DMS53 treated with DMSO at 0.1 percent for 48 hours (cell line): ENCODE measurements at regions not wholly inside any gene's neighbourhood (a gene's known extent, or its start where the extent isn't known, plus 50 kb on each side); places are given as distances from the start of the nearest gene placed in this dataset.

Experiments
- DNase-seq: peaks from one replicate; lab custom pipeline; 2025; ENCODE audit not compliant: unreplicated experiment; lab: John Stamatoyannopoulos, UW

- no peak for DNase-seq
Observed at GRCh38 chr3:186487819-186488218, 56.4 kb downstream of the CRYGS start.

GRCh38 chr3:186487037-186487436 lies 57.1 kb downstream of the CRYGS start:
- no peak for DNase-seq

- no peak for DNase-seq
Observed at GRCh38 chr3:186483611-186484340, 60.4 kb downstream of the CRYGS start.

GRCh38 chr3:186481526-186481925 lies 62.7 kb downstream of the CRYGS start:
- DNase-seq, result no peak

- DNase-seq, result no peak
Observed at GRCh38 chr3:186477876-186478275, 66.3 kb downstream of the CRYGS start.

GRCh38 chr3:186477033-186477432 lies 67.1 kb downstream of the CRYGS start:
- DNase-seq, result no peak

GRCh38 chr3:186476541-186476940 lies 67.6 kb downstream of the CRYGS start:
- DNase-seq, result no peak

GRCh38 chr3:186476044-186476468 lies 68.1 kb downstream of the CRYGS start:
- no peak for DNase-seq

- DNase-seq, result no peak
Observed at GRCh38 chr3:186473166-186473565, 71.0 kb downstream of the CRYGS start.

- DNase-seq, result no peak
Observed at GRCh38 chr3:186472456-186473008, 71.6 kb downstream of the CRYGS start.

- no peak for DNase-seq
Observed at GRCh38 chr3:186471771-186472170, 72.4 kb downstream of the CRYGS start.

GRCh38 chr3:186469525-186469924 lies 74.7 kb downstream of the CRYGS start:
- DNase-seq, result no peak

GRCh38 chr3:186467969-186468368 lies 76.2 kb downstream of the CRYGS start:
- no peak for DNase-seq

GRCh38 chr3:186466391-186466974 lies 77.7 kb downstream of the CRYGS start:
- no peak for DNase-seq

- DNase-seq, result no peak
Observed at GRCh38 chr3:186465508-186465907, 78.7 kb downstream of the CRYGS start.

- no peak for DNase-seq
Observed at GRCh38 chr3:186464424-186465093, 79.6 kb downstream of the CRYGS start.

GRCh38 chr3:186461141-186461540 lies 83.0 kb downstream of the CRYGS start:
- no peak for DNase-seq

- DNase-seq, result no peak
Observed at GRCh38 chr3:186459108-186459467, 85.1 kb downstream of the CRYGS start.

GRCh38 chr3:186458306-186459107 lies 85.7 kb downstream of the CRYGS start:
- no peak for DNase-seq

GRCh38 chr3:186457236-186457635 lies 86.9 kb downstream of the CRYGS start:
- DNase-seq, result no peak

GRCh38 chr3:186456731-186457191 lies 87.4 kb downstream of the CRYGS start:
- DNase-seq, result no peak
